Fibroblast of lung (primary cell): ENCODE measurements at regions not wholly inside any gene's neighbourhood (a gene's known extent, or its start where the extent isn't known, plus 50 kb on each side); places are given as distances from the start of the nearest gene placed in this dataset.

Experiments used
- DNase-seq, 2 donors: peaks; one replicate each; pipeline versions ENCODE4 v3.0.0 to v3.0.0-alpha.2; 2010; ENCODE audit warnings: low read depth in 2 of 2
- H2AFZ ChIP-seq: 2 replicates; pipeline ENCODE4 v1.5.1; 2012; ENCODE audit warnings: low read length, control low read depth, inconsistent platforms
- H3K27ac ChIP-seq: 2 replicates; pipeline ENCODE4 v1.5.1; 2011; ENCODE audit warnings: low read length, control low read depth; ENCODE audit not compliant: insufficient read depth
- H3K27me3 ChIP-seq: 2 replicates; pipeline ENCODE4 v1.5.1; 2011; ENCODE audit warnings: mild to moderate bottlenecking, low read length; ENCODE audit not compliant: control insufficient read depth, insufficient read depth
- H3K36me3 ChIP-seq: 2 replicates; pipeline ENCODE4 v1.5.1; 2011; ENCODE audit warnings: low read length; ENCODE audit not compliant: control insufficient read depth, insufficient read depth
- H3K4me1 ChIP-seq: 2 replicates; pipeline ENCODE4 v1.5.1; 2011; ENCODE audit warnings: low read length; ENCODE audit not compliant: control insufficient read depth, insufficient read depth; ENCODE audit errors: extremely low read depth
- H3K4me2 ChIP-seq: 2 replicates; pipeline ENCODE4 v1.5.1; 2011; ENCODE audit warnings: low read length, control low read depth; ENCODE audit not compliant: insufficient read depth; ENCODE audit errors: extremely low read depth
- H3K4me3 ChIP-seq, 4 experiments: fragments of 200-600 bp in 1 of 4; sonication (generic) in 1 of 4; replicated peaks in 1 of 4; 2 replicates each; pipeline ENCODE4 v1.5.1; 2011 to 2016; ENCODE audit warnings: low read length in 4 of 4, low read depth in 3 of 4, mild to moderate bottlenecking in 3 of 4, control low read depth in 2 of 4, inconsistent platforms in 1 of 4, mixed read lengths in 1 of 4; ENCODE audit not compliant: insufficient read depth in 1 of 4; ENCODE audit errors: control extremely low read depth in 1 of 4
- H3K79me2 ChIP-seq: 2 replicates; pipeline ENCODE4 v1.5.1; 2012; ENCODE audit warnings: mild to moderate bottlenecking, low read length, inconsistent platforms; ENCODE audit not compliant: control insufficient read depth, insufficient read depth
- H3K9ac ChIP-seq: 2 replicates; pipeline ENCODE4 v1.5.1; 2011; ENCODE audit warnings: mild to moderate bottlenecking, low read length, control low read depth; ENCODE audit not compliant: insufficient read depth
- H3K9me3 ChIP-seq: 2 replicates; pipeline ENCODE4 v1.5.1; 2012; ENCODE audit warnings: low read depth, low read length; ENCODE audit not compliant: control insufficient read depth, insufficient read depth
- H4K20me1 ChIP-seq: 2 replicates; pipeline ENCODE4 v1.5.1; 2011; ENCODE audit warnings: low read length; ENCODE audit not compliant: control insufficient read depth, insufficient read depth; ENCODE audit errors: extremely low read depth
- EZH2 ChIP-seq: IDR thresholded peaks from 2 replicates; pipeline ENCODE4 v1.5.1; 2012; ENCODE audit warnings: low read length, control low read depth, mild to moderate bottlenecking; ENCODE audit errors: missing control alignments
- TF ChIP-seq, protein P1 (sequence below), 2 donors: IDR thresholded peaks in 1 of 2; conservative IDR thresholded peaks in 1 of 2; 1 replicate in 1 of 2; 2 replicates in 1 of 2; pipeline ENCODE4 v1.5.1; 2011 to 2012; ENCODE audit warnings: low read length in 2 of 2, control low read depth in 1 of 2, inconsistent platforms in 1 of 2, low read depth in 1 of 2, mild to moderate bottlenecking in 1 of 2

DNA sequence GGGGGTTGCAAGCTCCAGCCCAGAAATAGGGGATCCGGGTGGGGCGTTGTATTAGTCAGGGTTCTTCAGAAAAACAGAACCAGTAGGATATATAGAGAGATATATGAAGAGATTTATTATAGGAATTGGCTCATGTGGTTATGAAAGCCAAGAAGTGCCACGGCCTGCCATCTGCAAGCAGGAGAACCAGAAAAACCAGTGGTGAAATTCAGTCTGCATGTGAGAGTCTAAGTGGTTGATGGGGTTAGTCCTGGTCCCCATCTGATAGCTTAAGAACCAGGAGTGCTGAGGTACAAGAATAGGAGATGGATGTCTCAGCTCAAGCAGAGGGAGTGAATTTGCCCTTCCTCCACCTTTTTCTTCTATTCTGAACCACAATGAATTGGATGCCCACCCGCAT, 123.4 kb upstream of the APC start:
- Histone ChIP-seq H2AFZ (no peak overlapping the region), H4K20me1 (no peaks in the 10 kb centered on the region), H3K4me3 (no peak overlapping the region), H3K9ac (no peak overlapping the region), H3K27me3 (no peaks in the 10 kb centered on the region), H3K36me3 (no peaks in the 10 kb centered on the region), H3K79me2 (no peaks in the 10 kb centered on the region), H3K4me1 (no peaks in the 10 kb centered on the region), H3K9me3 (no peaks in the 10 kb centered on the region), H3K4me2 (no peak overlapping the region), H3K27ac (no peak overlapping the region)
- DNase-seq = no peak
- TF ChIP-seq, protein P1, sequence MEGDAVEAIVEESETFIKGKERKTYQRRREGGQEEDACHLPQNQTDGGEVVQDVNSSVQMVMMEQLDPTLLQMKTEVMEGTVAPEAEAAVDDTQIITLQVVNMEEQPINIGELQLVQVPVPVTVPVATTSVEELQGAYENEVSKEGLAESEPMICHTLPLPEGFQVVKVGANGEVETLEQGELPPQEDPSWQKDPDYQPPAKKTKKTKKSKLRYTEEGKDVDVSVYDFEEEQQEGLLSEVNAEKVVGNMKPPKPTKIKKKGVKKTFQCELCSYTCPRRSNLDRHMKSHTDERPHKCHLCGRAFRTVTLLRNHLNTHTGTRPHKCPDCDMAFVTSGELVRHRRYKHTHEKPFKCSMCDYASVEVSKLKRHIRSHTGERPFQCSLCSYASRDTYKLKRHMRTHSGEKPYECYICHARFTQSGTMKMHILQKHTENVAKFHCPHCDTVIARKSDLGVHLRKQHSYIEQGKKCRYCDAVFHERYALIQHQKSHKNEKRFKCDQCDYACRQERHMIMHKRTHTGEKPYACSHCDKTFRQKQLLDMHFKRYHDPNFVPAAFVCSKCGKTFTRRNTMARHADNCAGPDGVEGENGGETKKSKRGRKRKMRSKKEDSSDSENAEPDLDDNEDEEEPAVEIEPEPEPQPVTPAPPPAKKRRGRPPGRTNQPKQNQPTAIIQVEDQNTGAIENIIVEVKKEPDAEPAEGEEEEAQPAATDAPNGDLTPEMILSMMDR (conservative IDR thresholded peaks at IDR 0.05 in 1 of 2, IDR thresholded peaks at IDR 0.05 in 1 of 2; ENCODE audit: low read depth in 1 of 2, low read length in 2 of 2) = no peak
- TF ChIP-seq EZH2 = no peak

GRCh38 chr5:112614986-112615385, 122.7 kb upstream of the APC start:
- Histone ChIP-seq H3K4me2 (no peak overlapping the region), H3K79me2 (no peaks in the 10 kb centered on the region), H3K4me1 (no peaks in the 10 kb centered on the region), H3K9ac (no peak overlapping the region), H4K20me1 (no peaks in the 10 kb centered on the region), H2AFZ (no peak overlapping the region), H3K27me3 (no peaks in the 10 kb centered on the region), H3K4me3 (no peak overlapping the region), H3K27ac (no peak overlapping the region), H3K36me3 (no peaks in the 10 kb centered on the region), H3K9me3 (no peaks in the 10 kb centered on the region)
- no peak for TF ChIP-seq EZH2
- TF ChIP-seq, protein P1 (conservative IDR thresholded peaks at IDR 0.05 in 1 of 2, IDR thresholded peaks at IDR 0.05 in 1 of 2; ENCODE audit: low read depth in 1 of 2, low read length in 2 of 2) = no peak
- no peak for DNase-seq

GRCh38 chr5:112616812-112617547, 120.7 kb upstream of the APC start:
- H3K4me3 ChIP-seq = peak overlapping the region in 2 of 4 experiments; percentile 3 to 31
- H4K20me1 ChIP-seq = no peaks in the 10 kb centered on the region
- H2AFZ ChIP-seq = no peak overlapping the region
- H3K79me2 ChIP-seq = no peaks in the 10 kb centered on the region
- no peak overlapping the region for H3K9ac ChIP-seq
- no peaks in the 10 kb centered on the region for H3K27me3 ChIP-seq
- no peak overlapping the region for H3K27ac ChIP-seq
- H3K4me1 ChIP-seq = no peaks in the 10 kb centered on the region
- no peaks in the 10 kb centered on the region for H3K9me3 ChIP-seq
- no peak for TF ChIP-seq EZH2
- TF ChIP-seq, protein P1 (conservative IDR thresholded peaks at IDR 0.05 in 1 of 2, IDR thresholded peaks at IDR 0.05 in 1 of 2; ENCODE audit: low read depth in 1 of 2, low read length in 2 of 2) = no peak
- DNase-seq = no peak
- no peak overlapping the region for H3K4me2 ChIP-seq
- H3K36me3 ChIP-seq = no peaks in the 10 kb centered on the region
